ENCODE measurements at regions not wholly inside any gene's neighbourhood (a gene's known extent, or its start where the extent isn't known, plus 50 kb on each side); places are given as distances from the start of the nearest gene placed in this dataset.
"Not testable (repeated sequence)": the region's sequence is repeated elsewhere in the genome, so short reads cannot be mapped to it uniquely, and the experiment has no call there.

GRCh38 chr17:46442153-46442552 lies 70.1 kb upstream of the LRRC37A2 start:
- TF ChIP-seq HNRNPH1 (optimal IDR thresholded peaks at IDR 0.05; ENCODE audit: low read depth, low read length); POLR2AphosphoS5 (IDR thresholded peaks at IDR 0.05; ENCODE audit: control insufficient read depth, insufficient read depth, low read depth, low read length); ZBTB8A (IDR thresholded peaks at IDR 0.05; ENCODE audit: partially characterized antibody); DMBX1 (CRISPR knock-in tag; IDR thresholded peaks at IDR 0.05; ENCODE audit: borderline replicate concordance); BACH1 (tag; IDR thresholded peaks at IDR 0.05); RCOR1 (IDR thresholded peaks at IDR 0.05; ENCODE audit: borderline replicate concordance in 1 of 2, low read depth in 2 of 2, low read length in 2 of 2); POLR2A (conservative IDR thresholded peaks at IDR 0.05); CTCF (IDR thresholded peaks at IDR 0.05 in 2 of 3, conservative IDR thresholded peaks at IDR 0.05 in 1 of 3; ENCODE audit: insufficient read depth in 2 of 3, low read depth in 1 of 3, low read length in 3 of 3); ZNF561 (CRISPR knock-in tag; conservative IDR thresholded peaks at IDR 0.05); ZNF274 (IDR thresholded peaks at IDR 0.05; ENCODE audit: borderline replicate concordance, low read depth, low read length); EP300 (IDR thresholded peaks at IDR 0.05; ENCODE audit: low read length); MAFK (IDR thresholded peaks at IDR 0.05; ENCODE audit: low read length); FOS (IDR thresholded peaks at IDR 0.05; ENCODE audit: extremely low read depth, insufficient read length): not testable (repeated sequence)
- TF ChIP-seq, protein P1, sequence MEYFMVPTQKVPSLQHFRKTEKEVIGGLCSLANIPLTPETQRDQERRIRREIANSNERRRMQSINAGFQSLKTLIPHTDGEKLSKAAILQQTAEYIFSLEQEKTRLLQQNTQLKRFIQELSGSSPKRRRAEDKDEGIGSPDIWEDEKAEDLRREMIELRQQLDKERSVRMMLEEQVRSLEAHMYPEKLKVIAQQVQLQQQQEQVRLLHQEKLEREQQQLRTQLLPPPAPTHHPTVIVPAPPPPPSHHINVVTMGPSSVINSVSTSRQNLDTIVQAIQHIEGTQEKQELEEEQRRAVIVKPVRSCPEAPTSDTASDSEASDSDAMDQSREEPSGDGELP (CRISPR knock-in tag; IDR thresholded peaks at IDR 0.05; ENCODE audit: borderline replicate concordance), result not testable (repeated sequence)
